Adrenal gland (tissue), 9 donors: ENCODE measurements at regions not wholly inside any gene's neighbourhood (a gene's known extent, or its start where the extent isn't known, plus 50 kb on each side); places are given as distances from the start of the nearest gene placed in this dataset.

Experiments used
- DNase-seq, 7 donors: peaks; one replicate each; pipeline ENCODE4 v3.0.0-alpha.2; 2019 to 2020
- H3K27ac ChIP-seq, 5 donors: fragments of 200-600 bp; sonication (generic) in 4 of 5; 1 replicate in 3 of 5; 2 replicates in 2 of 5; pipeline versions ENCODE4 v1.5.1 to v1.8.0; 2016 to 2020; ENCODE audit warnings: mild to moderate bottlenecking in 1 of 5
- H3K27me3 ChIP-seq: fragments of 200-600 bp; 2 replicates; pipeline ENCODE4 v1.8.0; 2021
- H3K36me3 ChIP-seq, 2 donors: fragments of 200-600 bp; replicated peaks in 1 of 2; 1 replicate in 1 of 2; 2 replicates in 1 of 2; pipeline versions ENCODE4 v1.5.1 to v1.8.0; 2018 to 2022
- H3K4me1 ChIP-seq, 2 donors: fragments of 200-600 bp; replicated peaks in 1 of 2; 1 replicate in 1 of 2; 2 replicates in 1 of 2; pipeline versions ENCODE4 v1.5.1 to v1.8.0; 2018 to 2021
- H3K4me3 ChIP-seq, 4 donors: fragments of 200-600 bp; sonication (generic) in 3 of 4; one replicate each; pipeline ENCODE4 v1.5.1; 2016 to 2018
- H3K9me3 ChIP-seq, 3 donors: fragments of 200-600 bp; sonication (generic) in 1 of 3; replicated peaks in 1 of 3; 1 replicate in 2 of 3; 2 replicates in 1 of 3; pipeline versions ENCODE4 v1.5.1 to v1.8.0; 2016 to 2021
- POLR2A ChIP-seq, 2 donors: fragments of 450-650 bp; IDR thresholded peaks; one replicate each; pipeline ENCODE4 v1.6.1; 2017; ENCODE audit warnings: antibody characterized with exemption in 2 of 2, mild to moderate bottlenecking in 2 of 2, moderate library complexity in 1 of 2
- WGBS, 4 donors: extraction: QIAGEN DNeasy Blood & Tissue Kit in 2 of 4; methylation state at CpG; one replicate each; pipeline versions ENCODE4 v1.1.5 to v1.1.7; 2013 to 2017; 5-methylcytosine and 5-hydroxymethylcytosine counted together
- intact Hi-C, 2 donors: fragments of 100-400 bp; cut with DNase I; formaldehyde crosslinking; loops; one replicate each; pipeline versions ENCODE4 v1.14.1 to v1.15.0; 2022 to 2023
- TF ChIP-seq, protein P1 (sequence below), 6 experiments: fragments of 450-650 bp in 4 of 6; fragments of 200-600 bp in 2 of 6; sonication (generic) in 1 of 6; IDR thresholded peaks; 1 replicate in 5 of 6; 2 replicates in 1 of 6; pipeline versions ENCODE4 v1.5.1 to v1.8.0; 2016 to 2021; ENCODE audit warnings: antibody characterized with exemption in 6 of 6, mild to moderate bottlenecking in 2 of 6, moderate library complexity in 1 of 6
- donor health status: healthy with polysubstance abuse.
- donor health status: Bipolar disorder and iron deficiency.
- donor health status: DM: yes; HTN: yes; CAD: no.
- donor health status: DM: no; HTN: no; CAD: no.
- donor health status: DM: no; HTN: no; CAD: no.

DNA sequence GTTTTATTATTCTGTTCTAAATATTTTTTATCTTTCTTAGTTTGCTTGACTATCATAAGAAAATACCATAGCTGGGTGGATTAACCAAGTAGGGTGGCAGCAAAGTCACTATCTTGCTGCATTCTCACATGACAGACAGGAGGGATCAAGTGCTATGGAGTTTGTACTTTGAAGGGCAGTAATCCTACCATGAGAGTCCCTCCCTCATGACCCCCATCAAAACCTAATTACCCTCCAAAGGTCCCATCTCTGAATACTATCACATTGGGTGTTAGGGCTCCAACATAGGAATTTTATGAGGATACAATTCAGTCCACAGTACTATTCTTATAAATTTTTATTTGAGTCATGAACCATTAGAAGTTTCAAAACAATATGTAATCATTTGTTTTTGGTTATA is 388.5 kb upstream of the B3GALT2 start:
- H3K4me3 ChIP-seq: no peak overlapping the region
- no peak overlapping the region for H3K27ac ChIP-seq
- H3K4me1 ChIP-seq: no peaks in the 10 kb centered on the region
- H3K36me3 ChIP-seq: no peaks in the 10 kb centered on the region
- intact Hi-C loops: no loop called here
- TF ChIP-seq, protein P1, sequence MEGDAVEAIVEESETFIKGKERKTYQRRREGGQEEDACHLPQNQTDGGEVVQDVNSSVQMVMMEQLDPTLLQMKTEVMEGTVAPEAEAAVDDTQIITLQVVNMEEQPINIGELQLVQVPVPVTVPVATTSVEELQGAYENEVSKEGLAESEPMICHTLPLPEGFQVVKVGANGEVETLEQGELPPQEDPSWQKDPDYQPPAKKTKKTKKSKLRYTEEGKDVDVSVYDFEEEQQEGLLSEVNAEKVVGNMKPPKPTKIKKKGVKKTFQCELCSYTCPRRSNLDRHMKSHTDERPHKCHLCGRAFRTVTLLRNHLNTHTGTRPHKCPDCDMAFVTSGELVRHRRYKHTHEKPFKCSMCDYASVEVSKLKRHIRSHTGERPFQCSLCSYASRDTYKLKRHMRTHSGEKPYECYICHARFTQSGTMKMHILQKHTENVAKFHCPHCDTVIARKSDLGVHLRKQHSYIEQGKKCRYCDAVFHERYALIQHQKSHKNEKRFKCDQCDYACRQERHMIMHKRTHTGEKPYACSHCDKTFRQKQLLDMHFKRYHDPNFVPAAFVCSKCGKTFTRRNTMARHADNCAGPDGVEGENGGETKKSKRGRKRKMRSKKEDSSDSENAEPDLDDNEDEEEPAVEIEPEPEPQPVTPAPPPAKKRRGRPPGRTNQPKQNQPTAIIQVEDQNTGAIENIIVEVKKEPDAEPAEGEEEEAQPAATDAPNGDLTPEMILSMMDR (IDR thresholded peaks at IDR 0.05): no peak
- TF ChIP-seq POLR2A (IDR thresholded peaks at IDR 0.05): no peak
- DNase-seq: no peak
- no peaks in the 10 kb centered on the region for H3K27me3 ChIP-seq
- no peaks in the 10 kb centered on the region for H3K9me3 ChIP-seq

DNA sequence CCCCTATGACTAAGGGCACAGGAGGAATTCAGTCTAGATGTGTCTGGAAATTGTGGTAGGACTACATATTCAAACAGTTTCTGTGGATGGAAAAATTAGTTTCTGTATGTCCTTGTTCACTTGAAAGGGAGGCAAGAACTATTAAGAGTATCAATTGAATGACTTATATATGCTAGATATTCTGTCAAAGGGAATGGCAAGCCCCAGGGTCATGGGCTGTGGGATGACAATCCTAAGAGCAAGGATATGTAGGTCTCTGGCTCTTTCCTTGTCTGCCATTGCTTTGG is 383.5 kb upstream of the B3GALT2 start:
- TF ChIP-seq POLR2A (IDR thresholded peaks at IDR 0.05): no peak
- TF ChIP-seq, protein P1 (IDR thresholded peaks at IDR 0.05): no peak
- no peak overlapping the region for H3K4me3 ChIP-seq
- H3K9me3 ChIP-seq: no peaks in the 10 kb centered on the region
- no peaks in the 10 kb centered on the region for H3K36me3 ChIP-seq
- H3K27me3 ChIP-seq: no peaks in the 10 kb centered on the region
- intact Hi-C loops: no loop called here
- H3K27ac ChIP-seq: no peak overlapping the region
- no peak for DNase-seq
- H3K4me1 ChIP-seq: no peaks in the 10 kb centered on the region

DNA sequence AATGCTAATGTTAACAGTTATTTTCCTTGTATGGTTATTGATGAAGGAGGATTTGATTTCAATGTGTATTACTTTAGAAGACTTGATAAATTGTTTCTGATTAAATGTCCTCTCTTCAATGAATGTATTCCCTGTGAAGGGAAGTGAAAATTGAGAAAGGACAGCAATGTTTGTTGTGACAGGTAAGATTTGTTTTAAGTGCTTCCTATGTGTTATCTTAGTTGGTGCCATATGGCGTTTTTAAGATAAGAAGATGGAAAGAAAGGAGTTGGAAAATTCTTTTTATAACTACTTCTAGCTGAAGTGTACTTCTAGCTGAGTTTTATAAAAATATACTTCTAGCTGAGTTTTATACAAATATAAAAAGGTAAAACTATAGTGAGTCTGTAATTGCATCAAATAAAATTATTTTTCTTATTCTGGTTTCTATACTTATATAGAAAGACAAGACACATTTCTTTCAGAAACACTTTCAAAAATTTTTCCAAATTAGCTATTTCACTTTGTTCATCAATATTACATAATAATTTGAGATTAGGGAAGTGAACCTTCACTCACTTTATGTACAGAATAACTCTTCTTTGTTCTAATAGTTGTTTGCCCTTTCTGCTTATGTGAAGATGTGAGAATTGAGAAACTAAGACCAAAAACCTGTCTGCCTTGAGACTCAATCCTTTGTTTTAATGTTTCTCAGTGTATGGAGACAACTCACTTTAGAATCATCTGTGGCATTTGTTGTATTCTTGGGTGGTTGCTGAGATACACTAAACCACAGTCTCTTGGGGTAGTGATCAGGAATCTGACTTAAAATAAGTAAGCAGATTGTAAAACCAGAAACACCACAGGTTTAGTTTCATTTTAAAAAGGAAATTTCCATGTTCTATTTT is 382.9 kb upstream of the B3GALT2 start:
- Histone ChIP-seq H3K9me3 (no peaks in the 10 kb centered on the region), H3K27ac (no peak overlapping the region), H3K27me3 (no peaks in the 10 kb centered on the region), H3K4me3 (no peak overlapping the region), H3K4me1 (no peaks in the 10 kb centered on the region), H3K36me3 (no peaks in the 10 kb centered on the region)
- no peak for DNase-seq
- no peak for TF ChIP-seq POLR2A (IDR thresholded peaks at IDR 0.05)
- 29 to 55% (median 30%) methylated on average over 1 of the region's 1 CpG for WGBS, 4 donors
- intact Hi-C loops: no loop called here

DNA sequence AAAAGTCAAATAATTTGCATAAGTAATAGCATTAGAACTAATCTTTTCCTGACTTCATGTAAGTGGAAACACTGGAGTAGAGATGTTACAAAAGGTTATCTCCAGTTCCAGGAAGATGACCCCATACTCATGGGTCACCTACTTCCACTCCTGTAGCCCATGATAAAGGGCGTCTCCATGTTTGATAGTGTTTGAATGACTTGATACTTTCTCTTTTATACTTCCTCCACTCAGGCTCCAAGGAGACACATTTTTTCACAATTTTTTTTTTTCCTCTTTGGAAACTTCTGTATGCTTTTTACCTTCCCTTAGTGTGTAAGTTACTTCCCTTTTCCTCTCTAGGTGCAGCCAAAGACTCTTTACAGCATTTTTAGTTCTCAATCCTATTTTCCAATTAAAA is 382.1 kb upstream of the B3GALT2 start:
- no peaks in the 10 kb centered on the region for H3K9me3 ChIP-seq
- H3K36me3 ChIP-seq: no peaks in the 10 kb centered on the region
- H3K4me1 ChIP-seq: no peaks in the 10 kb centered on the region
- TF ChIP-seq, protein P1 (IDR thresholded peaks at IDR 0.05): no peak
- TF ChIP-seq POLR2A (IDR thresholded peaks at IDR 0.05): no peak
- no peak for DNase-seq
- H3K4me3 ChIP-seq: no peak overlapping the region
- 63 to 82% (median 70%) methylated on average over 1 of the region's 1 CpG for WGBS, 4 donors
- H3K27ac ChIP-seq: no peak overlapping the region
- H3K27me3 ChIP-seq: no peaks in the 10 kb centered on the region
- intact Hi-C loops: no loop called here

DNA sequence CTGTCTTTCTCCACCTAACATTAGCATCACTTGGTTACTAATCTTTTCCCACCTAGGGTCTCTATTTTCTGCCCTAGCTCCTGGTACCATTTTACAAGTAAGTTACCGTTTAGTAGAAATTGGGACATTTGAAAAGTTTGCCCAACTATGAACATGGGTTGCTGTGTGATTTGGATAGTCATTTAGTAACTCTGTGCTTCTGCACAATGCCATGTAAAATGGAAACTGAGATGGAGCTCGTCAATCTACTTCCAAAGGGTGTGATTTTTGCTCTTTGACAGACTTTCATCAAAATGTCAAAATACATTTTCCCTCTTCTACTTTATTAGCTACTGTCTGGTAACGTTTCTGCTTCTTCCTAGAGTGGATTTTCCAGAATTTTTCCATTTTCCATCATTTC is 381.5 kb upstream of the B3GALT2 start:
- Histone ChIP-seq H3K27me3 (no peaks in the 10 kb centered on the region), H3K36me3 (no peaks in the 10 kb centered on the region), H3K4me3 (no peak overlapping the region), H3K4me1 (no peaks in the 10 kb centered on the region), H3K9me3 (no peaks in the 10 kb centered on the region), H3K27ac (no peak overlapping the region)
- 87 to 91% (median 88%) methylated on average over 3 of the region's 3 CpGs for WGBS, 4 donors
- no peak for DNase-seq
- TF ChIP-seq, protein P1 (IDR thresholded peaks at IDR 0.05): no peak
- no peak for TF ChIP-seq POLR2A (IDR thresholded peaks at IDR 0.05)
- intact Hi-C loops: no loop called here
